D721Med (cell line): ENCODE measurements at regions not wholly inside any gene's neighbourhood (a gene's known extent, or its start where the extent isn't known, plus 50 kb on each side); places are given as distances from the start of the nearest gene placed in this dataset.
A peak's percentile ranks its signal among the peaks of the same experiment; 100 is the strongest.
"Not testable (repeated sequence)": the region's sequence is repeated elsewhere in the genome, so short reads cannot be mapped to it uniquely, and the experiment has no call there.

Source experiments
- DNase-seq: peaks from one replicate; pipeline ENCODE4 v3.0.0; 2011; ENCODE audit warnings: low spot score; ENCODE audit not compliant: insufficient read length
- FAIRE-seq: peaks from 2 replicates; lab custom pipeline; 2011; peaks lifted over from hg19 to GRCh38; lab: Jason Lieb, UNC
- TF ChIP-seq, protein P1 (sequence below): IDR thresholded peaks from 2 replicates; pipeline ENCODE4 v1.5.1; 2012; ENCODE audit warnings: mild to moderate bottlenecking, control low read depth; ENCODE audit not compliant: insufficient read depth; ENCODE audit errors: missing control alignments

DNA sequence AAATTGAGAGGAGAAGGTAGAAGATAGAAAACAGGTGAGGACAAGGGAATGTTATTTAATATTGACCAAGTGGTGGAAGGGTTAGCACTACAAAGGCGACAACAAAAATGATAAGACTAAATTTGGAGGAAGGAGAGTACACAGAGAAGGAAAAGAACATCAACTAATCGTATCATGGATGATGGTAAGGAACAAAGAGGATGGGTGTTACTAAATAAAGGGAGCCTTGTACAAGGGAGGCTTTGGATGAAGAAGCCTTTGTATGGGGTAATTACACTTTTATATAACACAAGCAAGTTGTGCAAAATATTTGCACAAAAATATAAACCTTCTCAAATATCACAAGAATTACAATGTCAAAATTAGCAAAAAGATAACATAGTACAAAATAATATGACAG lies 125.7 kb downstream of the ZNF608 start:
- DNase-seq (no peak), FAIRE-seq (no peak)
- TF ChIP-seq, protein P1, sequence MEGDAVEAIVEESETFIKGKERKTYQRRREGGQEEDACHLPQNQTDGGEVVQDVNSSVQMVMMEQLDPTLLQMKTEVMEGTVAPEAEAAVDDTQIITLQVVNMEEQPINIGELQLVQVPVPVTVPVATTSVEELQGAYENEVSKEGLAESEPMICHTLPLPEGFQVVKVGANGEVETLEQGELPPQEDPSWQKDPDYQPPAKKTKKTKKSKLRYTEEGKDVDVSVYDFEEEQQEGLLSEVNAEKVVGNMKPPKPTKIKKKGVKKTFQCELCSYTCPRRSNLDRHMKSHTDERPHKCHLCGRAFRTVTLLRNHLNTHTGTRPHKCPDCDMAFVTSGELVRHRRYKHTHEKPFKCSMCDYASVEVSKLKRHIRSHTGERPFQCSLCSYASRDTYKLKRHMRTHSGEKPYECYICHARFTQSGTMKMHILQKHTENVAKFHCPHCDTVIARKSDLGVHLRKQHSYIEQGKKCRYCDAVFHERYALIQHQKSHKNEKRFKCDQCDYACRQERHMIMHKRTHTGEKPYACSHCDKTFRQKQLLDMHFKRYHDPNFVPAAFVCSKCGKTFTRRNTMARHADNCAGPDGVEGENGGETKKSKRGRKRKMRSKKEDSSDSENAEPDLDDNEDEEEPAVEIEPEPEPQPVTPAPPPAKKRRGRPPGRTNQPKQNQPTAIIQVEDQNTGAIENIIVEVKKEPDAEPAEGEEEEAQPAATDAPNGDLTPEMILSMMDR: no peak

DNA sequence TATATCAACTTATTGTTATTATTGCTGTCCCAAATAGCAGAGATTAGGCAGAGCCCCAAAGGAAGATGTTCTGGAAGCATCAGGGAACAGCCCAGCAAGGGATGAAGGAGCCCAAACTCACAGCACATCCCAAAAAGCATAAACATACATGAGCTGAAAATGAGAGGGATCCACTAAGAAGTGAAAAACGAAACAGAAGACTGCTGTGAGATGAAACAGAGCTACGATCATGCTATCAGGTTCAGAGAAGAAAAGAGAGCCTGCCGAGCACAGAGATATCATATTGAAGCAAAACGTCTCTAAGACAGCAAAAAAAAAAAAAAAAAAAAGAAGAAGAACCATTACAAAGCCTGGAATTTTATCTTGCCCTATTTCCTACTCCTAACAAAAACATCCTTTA lies 127.3 kb downstream of the ZNF608 start:
- no peak for DNase-seq

DNA sequence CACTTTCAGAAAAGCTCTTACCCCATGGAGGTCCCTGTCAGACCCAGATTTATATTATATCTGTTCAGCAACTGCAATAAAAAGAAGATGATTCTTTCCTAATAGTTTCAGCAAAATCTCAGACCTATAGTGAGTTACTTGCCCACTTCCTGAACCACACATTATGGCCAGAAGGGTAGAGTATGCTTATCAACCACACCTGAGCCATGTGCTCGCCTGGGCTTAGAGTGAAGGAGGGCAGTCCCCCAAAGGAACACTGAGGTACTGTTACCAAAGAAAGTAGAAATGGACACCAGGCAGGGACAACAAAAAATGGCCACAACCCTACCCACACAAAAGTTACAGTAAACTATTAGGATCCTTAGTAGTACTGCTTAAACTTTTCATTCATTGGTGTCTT lies 128.7 kb downstream of the ZNF608 start:
- TF ChIP-seq, protein P1: no peak
- DNase-seq: no peak
- no peak for FAIRE-seq

More for the DNA sequence above, 127.3 kb downstream of the ZNF608 start:
- TF ChIP-seq, protein P1: no peak
- FAIRE-seq: no peak

DNA sequence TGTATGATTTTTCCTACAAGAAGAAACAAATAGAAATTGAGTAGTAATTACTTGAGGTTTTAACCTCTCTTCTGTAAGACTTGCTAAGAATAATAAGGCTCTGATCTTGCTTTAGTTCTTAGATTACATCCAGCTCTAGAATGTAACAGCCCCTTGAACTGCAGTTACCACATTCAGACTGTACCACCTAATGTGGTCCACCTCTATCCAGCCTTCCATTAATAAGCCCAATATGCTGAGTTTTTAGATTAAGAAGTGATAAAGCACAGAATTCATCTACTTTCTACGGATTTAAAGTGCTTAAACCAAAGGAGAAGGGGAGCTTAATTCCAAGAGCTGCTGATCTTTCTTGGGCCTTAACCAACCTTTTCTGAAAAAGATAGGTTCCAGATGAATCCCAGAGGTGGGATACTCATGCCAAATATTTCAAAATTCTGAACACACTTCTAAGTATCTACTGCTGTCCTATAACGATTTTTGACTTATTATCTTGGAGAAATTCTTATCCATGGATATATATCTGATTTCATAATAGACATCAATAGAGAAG lies 131.5 kb downstream of the ZNF608 start:
- no peak for DNase-seq
- peak; percentile 67 for FAIRE-seq
- TF ChIP-seq, protein P1: no peak

DNA sequence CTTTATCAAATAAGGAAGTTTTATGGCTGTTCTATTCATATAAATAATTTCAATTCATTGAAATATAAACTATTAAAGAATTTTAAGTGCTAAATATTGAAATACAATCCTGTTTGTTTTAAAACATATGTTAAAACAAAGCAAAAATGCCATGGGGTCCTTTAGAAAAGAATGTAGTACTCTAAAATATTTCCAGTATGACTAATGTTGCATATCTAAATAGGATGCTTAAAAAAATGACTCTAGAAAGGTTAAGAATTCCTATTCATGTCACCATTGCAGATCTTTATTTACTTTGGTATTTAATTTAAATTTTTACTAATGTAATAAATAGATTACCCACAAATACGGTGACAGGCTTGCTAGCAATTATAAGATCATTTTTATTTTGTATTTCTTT lies 132.3 kb downstream of the ZNF608 start:
- no peak for FAIRE-seq
- DNase-seq: no peak
- TF ChIP-seq, protein P1: no peak

DNA sequence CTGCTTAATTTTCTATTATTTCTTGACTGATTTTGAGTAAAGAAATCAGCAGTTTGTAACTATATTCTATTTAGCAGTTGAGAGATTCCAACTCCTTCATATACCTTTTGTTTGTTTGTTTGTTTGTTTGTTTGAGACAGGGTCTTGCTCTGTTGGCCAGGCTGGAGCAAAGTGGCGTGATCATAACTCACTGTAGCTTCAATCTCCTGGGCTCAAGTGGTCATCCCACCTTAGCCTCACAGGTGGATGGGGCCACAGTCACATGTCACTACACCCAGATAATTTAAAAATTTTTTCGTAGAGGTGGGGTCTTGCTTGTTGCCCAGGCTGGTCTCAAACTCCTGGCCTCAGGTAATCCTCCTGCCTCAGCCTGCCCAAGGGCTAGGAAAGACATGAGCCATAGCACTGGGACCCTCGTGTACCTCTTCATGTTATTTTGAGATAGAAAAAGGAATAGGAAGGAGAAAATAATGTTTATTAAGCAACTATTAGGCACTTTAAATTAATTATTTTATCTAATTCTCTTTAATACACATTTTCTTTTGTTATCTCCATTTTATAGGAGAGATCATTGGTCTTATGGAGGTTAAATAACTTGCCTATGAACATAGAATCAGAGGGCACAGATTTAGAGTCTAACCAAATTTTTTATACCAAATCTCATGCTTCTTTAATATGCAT lies 133.0 kb downstream of the ZNF608 start:
- DNase-seq (no peak), FAIRE-seq (no peak)
- TF ChIP-seq, protein P1: no peak

DNA sequence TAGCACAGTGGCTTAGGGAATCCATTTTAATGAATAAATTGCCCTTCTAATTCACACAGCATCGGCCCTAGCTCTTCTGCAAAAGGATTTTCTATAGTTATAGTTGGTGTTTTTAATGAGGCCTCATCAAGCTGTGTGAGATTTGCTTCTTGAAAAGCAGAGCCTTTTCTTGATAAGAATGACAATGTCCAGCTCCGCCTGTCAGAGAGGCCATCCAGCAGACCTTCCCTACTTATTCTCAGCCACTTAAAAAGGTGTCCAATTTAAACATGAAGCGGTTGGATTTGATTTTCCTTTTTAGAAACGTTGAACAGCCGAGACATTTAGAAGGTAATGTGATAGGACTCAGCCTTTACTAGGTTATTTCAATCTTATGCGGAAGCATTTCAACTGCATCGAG lies 134.4 kb downstream of the ZNF608 start:
- FAIRE-seq (no peak), DNase-seq (no peak)
- TF ChIP-seq, protein P1: no peak

DNA sequence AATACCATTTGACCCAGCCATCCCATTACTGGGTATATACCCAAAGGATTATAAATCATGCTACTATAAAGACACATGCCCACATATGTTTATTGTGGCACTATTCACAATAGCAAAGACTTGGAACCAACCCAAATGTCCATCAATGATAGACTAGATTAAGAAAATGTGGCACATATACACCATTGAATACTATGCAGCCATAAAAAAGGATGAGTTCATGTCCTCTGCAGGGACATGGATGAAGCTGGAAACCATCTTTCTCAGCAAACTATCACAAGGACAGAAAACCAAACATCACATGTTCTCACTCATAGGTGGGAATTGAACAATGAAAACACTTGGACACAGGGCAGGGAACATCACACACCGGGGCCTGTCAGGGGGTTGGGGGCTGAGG lies 135.2 kb downstream of the ZNF608 start:
- DNase-seq, FAIRE-seq: not testable (repeated sequence)

DNA sequence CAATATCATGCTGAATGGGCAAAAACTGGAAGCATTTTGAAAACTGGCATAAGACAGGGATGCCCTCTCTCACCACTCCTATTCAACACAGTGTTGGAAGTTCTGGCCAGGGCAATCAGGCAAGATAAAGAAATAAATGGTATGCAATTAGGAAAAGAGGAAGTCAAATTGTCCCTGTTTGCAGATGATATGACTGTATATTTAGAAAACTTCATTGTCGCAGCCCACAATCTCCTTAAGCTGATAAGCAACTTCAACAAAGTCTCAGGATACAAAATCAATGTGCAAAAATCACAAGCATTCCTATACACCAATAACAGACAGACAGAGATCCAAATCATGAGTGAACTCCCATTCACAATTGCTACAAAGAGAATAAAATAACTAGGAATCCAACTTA lies 136.8 kb downstream of the ZNF608 start:
- not testable (repeated sequence) for DNase-seq, FAIRE-seq
